GM21737 (cell line): ENCODE measurements at regions not wholly inside any gene's neighbourhood (a gene's known extent, or its start where the extent isn't known, plus 50 kb on each side); places are given as distances from the start of the nearest gene placed in this dataset.
"Not testable (repeated sequence)": the region's sequence is repeated elsewhere in the genome, so short reads cannot be mapped to it uniquely, and the experiment has no call there.

Experiments used
- ATAC-seq: cut with Tn5 transposase; IDR thresholded peaks from one replicate; pipeline ENCODE4 v1.9.1; 2021; ENCODE audit warnings: mild to moderate bottlenecking, moderate library complexity; ENCODE audit not compliant: unreplicated experiment

GRCh38 chr16:22675745-22676540 is 138.0 kb upstream of the HS3ST2 start:
- ATAC-seq = no peak

- ATAC-seq = no peak
Measured at GRCh38 chr16:22677024-22677830, 136.7 kb upstream of the HS3ST2 start.

DNA sequence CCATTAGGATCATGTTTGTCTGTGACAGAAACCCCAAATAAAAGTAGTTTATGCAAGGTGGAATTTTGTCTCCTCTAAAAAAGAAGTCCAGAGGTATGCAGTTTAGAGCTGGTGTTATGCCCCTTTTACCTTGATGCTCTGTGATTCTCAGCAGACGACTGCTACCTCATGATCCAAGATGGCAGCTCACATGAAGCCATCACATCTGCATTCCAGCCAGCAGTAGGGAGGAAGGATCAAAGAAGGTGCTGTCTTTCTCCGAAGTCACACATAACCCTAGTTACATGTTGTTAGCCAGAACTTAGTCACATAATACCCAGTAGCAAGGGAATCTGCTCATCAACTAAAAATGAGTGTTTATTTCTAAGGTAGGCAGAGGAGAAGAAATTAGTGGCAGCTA is 135.7 kb upstream of the HS3ST2 start:
- no peak for ATAC-seq

GRCh38 chr16:22681554-22682291 is 132.2 kb upstream of the HS3ST2 start:
- no peak for ATAC-seq

- ATAC-seq = no peak
Measured at GRCh38 chr16:22683258-22683657, 130.7 kb upstream of the HS3ST2 start.

GRCh38 chr16:22683730-22684573 is 130.0 kb upstream of the HS3ST2 start:
- no peak for ATAC-seq

DNA sequence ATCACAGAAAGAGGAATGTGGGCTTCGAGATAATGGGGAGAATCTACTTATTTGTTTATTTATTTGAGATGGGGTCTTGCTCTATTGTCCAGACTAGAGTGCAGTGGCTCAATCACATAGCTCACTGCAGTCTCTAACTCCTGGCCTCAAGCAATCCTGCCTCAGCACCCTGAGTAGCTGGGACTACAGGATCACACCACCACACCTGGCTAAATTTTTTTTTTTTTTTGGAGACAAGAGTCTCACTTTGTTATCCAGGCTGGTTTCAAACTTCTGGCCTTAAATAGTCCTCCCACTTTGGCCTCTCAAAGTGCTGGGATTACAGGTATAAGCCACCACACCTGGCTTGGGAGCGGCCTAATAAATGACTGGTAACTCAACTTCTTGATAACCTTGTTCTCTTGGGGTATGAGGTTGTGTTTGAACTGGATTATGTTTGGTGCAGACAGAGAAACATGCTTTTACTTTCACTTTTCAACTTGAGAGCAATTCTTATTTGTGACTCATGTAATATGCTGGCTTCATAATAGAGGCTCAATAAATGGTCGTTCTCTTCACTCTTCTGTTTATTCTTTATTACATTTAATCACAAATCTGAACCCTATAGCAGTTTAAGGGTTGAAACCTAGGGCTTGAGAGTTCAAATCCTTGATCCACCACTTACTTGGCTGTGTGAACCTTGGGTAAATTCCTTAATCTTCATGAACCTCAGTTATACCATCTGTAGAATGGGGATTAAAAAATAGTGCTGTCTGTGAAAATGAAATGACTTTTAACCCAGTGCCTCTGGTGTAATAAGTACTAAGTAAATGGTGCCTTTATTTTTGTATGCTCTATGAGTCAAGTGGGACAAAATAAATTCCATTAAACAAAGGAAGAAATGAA is 129.1 kb upstream of the HS3ST2 start:
- ATAC-seq = no peak

- ATAC-seq = no peak
Measured at GRCh38 chr16:22685459-22685830, 128.5 kb upstream of the HS3ST2 start.

GRCh38 chr16:22687031-22687530 is 126.9 kb upstream of the HS3ST2 start:
- ATAC-seq = no peak

DNA sequence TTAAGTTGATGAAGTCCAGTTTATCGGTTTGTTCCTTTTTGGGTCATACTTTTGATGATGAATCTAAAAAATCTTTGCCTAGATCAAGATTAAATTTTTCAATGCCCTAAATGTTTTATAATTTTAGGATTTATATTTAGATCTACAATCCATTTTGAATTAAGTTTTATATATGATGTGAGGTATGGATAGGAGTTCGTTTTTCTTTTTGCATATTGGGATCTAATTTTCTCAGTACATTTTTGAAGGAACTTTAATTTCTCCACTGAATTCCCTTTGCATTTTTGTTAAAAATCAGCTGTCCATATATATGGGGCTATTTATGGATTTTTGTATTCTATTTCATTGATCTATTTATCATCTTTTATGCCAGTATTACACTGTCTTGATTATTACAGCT is 125.5 kb upstream of the HS3ST2 start:
- ATAC-seq = no peak

- no peak for ATAC-seq
Measured at GRCh38 chr16:22688930-22689329, 125.0 kb upstream of the HS3ST2 start.

DNA sequence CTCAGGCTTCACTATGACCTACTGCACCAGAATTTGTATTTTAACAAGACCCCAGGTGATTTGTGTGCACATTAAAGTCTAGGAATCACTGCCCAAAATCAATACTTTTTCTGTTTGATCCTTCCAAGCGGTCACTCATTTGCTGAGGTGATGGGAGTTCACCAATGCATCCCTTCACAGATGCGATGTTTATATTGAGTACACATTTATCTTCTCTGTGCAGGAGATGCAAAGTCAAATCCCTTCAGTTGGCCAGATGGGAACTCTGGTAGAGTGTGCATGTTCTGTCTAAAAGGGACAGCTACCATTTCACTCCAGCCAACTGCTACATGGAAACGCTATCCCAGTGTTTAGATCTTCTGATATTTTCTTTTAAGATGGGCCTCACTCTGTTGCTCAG is 122.6 kb upstream of the HS3ST2 start:
- ATAC-seq = no peak

DNA sequence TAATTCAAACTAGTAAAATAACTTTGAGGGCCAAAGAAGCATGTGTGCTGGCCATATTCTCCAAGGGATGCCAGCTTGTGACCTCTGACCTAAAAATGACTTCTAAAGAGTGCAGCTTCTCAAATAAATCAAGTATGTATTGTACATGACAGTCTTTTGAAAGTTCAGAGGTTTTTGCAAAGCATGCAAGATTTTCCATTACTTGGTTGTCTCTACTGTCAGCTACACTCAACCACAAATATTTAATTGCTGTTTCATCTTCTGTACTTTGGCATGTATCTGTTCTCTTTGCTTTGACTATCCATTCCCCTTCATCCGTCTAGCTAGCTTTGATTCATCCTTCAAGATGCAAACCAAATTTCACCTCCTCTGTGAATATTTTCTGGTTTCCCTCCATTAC is 121.9 kb upstream of the HS3ST2 start:
- no peak for ATAC-seq

DNA sequence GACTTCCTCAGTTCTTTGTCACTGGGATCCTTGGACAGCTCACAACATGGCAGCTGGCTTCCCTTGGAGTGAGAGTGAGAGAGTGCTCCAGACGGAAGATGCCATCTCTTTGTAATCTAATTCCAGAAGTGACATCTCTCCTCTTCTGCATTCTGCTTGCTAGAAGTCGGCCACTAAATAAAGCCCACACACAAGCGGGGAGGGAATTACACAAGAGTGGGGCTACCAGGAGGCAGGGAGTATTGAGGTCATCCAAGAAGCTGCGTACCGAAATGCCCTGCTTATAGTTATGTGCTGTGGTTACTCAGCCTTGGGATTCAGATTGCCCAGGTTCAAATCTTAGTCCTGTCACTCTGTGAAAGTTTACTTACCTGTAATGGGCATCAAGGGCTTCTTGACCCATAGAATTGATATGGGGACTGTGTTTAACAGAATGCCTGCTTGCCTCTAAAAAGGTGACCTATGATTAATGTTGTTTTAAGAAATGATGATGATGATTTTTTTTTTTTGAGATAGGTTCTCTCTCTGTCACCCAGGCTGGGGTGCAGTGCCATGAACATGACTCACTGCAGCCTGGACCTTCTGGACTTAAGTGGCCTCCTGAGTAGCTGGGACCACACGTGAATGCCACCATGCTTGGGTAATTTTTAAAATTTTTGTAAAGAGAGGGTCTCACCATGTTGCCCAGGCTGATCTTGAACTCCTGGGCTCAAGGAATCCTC is 120.9 kb upstream of the HS3ST2 start:
- no peak for ATAC-seq

GRCh38 chr16:22693638-22694340 is 120.2 kb upstream of the HS3ST2 start:
- no peak for ATAC-seq

GRCh38 chr16:22694887-22695382 is 119.0 kb upstream of the HS3ST2 start:
- ATAC-seq = no peak

DNA sequence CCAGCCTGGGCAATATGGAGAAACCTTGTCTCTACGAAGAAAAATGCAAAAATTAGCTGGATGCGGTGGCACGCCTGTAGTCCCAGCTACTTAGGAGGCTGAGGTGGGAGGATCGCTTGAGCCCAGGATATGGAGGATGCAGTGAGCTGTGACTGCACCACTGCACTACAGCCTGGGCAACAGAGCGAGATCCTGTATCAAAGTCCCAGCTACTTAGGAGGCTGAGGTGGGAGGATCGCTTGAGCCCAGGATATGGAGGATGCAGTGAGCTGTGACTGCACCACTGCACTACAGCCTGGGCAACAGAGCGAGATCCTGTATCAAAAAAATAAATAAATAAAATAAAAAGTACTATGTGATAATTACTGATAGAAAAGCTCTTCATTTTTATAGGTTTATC is 118.2 kb upstream of the HS3ST2 start:
- not testable (repeated sequence) for ATAC-seq

- no peak for ATAC-seq
Measured at GRCh38 chr16:22699356-22699755, 114.6 kb upstream of the HS3ST2 start.
